NCI-H1930 (cell line): ENCODE measurements at regions not wholly inside any gene's neighbourhood (a gene's known extent, or its start where the extent isn't known, plus 50 kb on each side); places are given as distances from the start of the nearest gene placed in this dataset.
"Not testable (repeated sequence)": the region's sequence is repeated elsewhere in the genome, so short reads cannot be mapped to it uniquely, and the experiment has no call there.

ENCODE experiments used
- DNase-seq, 2 experiments: peaks; one replicate each; lab custom pipeline; 2025; lab: John Stamatoyannopoulos, UW

- no peak for DNase-seq
Measured at GRCh38 chr18:10249270-10249669, 205.2 kb upstream of the APCDD1 start.

GRCh38 chr18:10249801-10250200 lies 204.6 kb upstream of the APCDD1 start:
- no peak for DNase-seq

- no peak for DNase-seq
Measured at GRCh38 chr18:10252494-10252893, 201.9 kb upstream of the APCDD1 start.

DNA sequence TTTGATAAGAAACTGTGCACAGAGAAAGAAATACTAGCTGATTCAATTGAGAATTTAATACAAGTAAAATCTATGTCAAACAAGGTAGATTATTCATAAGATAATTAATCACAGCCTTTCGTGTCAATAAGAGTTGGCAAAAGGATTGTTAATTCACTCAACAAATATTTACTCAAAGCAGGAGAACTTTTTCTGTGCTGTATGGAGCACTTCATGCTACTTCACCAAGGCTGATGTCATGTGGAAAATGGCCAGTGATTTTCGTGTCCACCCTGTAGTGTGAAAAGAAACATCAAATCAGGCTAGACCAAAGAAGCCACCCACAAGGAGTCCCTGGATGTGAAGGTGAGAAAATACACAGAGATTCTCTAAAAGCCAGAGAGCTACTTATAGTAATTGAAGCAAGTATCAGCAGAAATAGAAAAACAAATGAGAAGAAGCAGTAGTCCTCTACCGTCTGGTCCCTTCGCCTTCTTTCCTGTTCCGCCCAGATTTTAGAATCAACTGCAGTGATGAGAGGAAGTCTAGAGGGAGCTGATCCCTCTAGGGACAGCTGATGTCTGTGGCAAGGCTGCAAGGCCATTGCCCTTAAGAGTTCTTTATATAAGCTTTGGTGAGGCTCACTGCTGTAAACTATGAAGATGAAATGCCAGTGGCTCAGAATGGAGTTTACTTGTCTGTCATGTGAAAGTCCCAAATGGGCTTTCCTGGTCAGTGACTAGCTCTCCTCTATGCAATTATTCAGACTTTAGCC lies 201.3 kb upstream of the APCDD1 start:
- DNase-seq: no peak

- not testable (repeated sequence) for DNase-seq
Measured at GRCh38 chr18:10256276-10256675, 198.2 kb upstream of the APCDD1 start.

DNA sequence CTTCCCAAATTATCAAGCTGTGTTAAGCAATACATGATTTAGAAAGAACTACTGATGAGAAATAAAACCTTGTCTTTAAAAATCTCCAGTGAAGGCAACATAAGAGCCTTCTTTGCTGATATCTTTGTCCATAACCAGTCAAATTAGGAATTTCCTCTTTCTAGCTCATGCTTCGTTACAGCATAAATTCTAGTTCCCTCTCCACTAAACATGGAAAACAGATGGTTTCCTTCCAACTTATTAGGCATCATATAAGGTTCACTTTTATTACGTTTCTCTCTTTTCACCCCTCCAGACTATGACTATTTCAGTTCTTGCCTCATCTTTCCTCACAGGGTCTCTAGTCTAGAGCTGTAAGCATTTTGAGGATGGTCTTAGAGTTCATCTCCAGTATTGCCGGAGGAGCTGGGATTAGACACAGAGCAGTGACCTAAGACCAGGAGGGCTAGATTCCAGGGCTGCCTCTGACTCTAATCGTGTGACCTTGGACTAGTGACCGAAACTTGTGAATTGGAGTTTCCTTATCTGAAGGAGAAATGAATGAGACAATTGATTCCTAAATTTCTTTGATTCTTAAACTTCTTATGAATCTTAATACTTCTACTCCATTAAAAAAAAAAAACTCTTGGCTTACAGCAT lies 195.5 kb upstream of the APCDD1 start:
- DNase-seq: no peak

- no peak for DNase-seq
Measured at GRCh38 chr18:10259901-10260300, 194.5 kb upstream of the APCDD1 start.

- no peak for DNase-seq
Measured at GRCh38 chr18:10261344-10262276, 192.8 kb upstream of the APCDD1 start.

DNA sequence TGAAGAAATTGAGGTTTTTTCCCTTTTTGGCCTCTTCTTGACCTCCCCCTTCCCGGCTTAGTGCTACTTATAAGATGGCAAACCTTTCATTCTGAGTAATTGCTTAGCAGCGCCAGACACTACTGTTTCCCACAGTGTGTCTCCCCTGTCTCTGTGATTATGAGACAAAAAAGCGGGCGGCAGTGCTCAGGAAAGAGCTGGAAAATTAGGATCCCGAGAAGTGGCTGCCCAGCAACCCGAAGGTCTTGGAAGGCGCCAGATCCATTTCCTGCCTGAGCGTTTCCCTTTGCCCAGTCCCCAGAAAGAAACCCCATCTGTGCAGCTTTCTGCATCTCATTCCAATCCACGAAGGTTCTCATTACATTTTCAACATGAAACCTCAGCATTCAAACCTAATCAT lies 191.9 kb upstream of the APCDD1 start:
- DNase-seq: no peak

- no peak for DNase-seq
Measured at GRCh38 chr18:10264260-10264659, 190.2 kb upstream of the APCDD1 start.

DNA sequence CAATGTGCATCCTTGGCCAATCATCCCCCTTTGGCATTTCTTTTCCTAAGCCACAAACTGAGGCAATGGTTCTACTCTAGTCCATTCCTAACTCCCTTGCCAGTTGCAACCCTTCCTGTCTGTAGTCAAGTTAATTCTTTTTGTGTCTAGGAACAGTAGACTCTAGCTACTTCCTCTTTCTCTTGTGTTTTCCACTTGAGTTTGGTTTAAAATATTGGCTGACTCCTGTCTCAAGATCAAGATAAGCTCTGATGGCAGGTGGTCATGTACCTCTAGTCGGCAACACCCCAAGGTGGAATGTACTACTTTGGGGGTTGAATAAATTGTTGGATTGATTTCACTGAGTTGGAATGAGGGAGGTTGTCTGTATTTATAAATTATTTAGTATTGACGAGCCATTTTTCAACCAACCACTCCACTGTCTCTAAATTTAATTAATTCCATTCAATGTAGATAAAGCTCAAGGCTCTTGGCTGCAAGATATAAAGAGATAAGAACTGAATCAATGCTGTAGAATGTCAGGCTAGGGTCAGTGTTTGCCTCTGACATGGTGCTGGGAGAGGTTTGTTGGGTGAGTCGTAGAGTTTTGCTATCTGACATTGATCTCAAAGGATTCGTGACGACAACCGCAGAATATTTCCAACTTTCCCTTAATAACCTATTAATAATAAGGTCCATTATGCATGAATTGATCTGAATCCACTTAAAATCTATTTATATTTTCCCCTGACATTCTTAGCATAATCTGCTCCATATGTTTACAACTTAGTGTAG lies 188.7 kb upstream of the APCDD1 start:
- no peak for DNase-seq

GRCh38 chr18:10266334-10266590 lies 188.2 kb upstream of the APCDD1 start:
- DNase-seq: no peak

- DNase-seq: no peak
Measured at GRCh38 chr18:10269261-10269660, 185.2 kb upstream of the APCDD1 start.

DNA sequence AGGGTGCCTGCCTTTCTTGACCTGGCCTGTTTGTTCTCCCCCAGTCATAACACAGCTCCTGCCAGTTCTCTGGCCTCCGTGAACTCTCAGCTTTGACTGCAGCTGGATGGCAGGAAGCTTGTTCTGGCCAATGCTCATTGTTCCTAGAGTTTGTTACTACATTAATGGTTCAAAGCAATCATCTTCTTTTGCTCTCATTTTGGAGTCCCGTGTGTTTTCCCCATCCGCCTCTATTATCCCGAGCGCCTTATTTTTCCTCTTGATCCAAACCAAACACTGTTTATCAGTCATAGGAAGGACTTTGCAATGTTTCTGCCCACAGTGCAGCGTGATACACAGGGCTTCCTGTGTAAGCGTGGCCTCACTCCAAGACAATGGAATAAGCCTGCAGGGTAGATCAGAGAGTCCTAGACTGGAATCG lies 184.3 kb upstream of the APCDD1 start:
- no peak for DNase-seq

- DNase-seq: no peak
Measured at GRCh38 chr18:10271481-10271880, 183.0 kb upstream of the APCDD1 start.

GRCh38 chr18:10274301-10274700 lies 180.1 kb upstream of the APCDD1 start:
- DNase-seq: no peak

GRCh38 chr18:10275486-10275885 lies 178.9 kb upstream of the APCDD1 start:
- no peak for DNase-seq

- DNase-seq: no peak
Measured at GRCh38 chr18:10278265-10278664, 176.2 kb upstream of the APCDD1 start.

GRCh38 chr18:10279471-10279870 lies 175.0 kb upstream of the APCDD1 start:
- no peak for DNase-seq

DNA sequence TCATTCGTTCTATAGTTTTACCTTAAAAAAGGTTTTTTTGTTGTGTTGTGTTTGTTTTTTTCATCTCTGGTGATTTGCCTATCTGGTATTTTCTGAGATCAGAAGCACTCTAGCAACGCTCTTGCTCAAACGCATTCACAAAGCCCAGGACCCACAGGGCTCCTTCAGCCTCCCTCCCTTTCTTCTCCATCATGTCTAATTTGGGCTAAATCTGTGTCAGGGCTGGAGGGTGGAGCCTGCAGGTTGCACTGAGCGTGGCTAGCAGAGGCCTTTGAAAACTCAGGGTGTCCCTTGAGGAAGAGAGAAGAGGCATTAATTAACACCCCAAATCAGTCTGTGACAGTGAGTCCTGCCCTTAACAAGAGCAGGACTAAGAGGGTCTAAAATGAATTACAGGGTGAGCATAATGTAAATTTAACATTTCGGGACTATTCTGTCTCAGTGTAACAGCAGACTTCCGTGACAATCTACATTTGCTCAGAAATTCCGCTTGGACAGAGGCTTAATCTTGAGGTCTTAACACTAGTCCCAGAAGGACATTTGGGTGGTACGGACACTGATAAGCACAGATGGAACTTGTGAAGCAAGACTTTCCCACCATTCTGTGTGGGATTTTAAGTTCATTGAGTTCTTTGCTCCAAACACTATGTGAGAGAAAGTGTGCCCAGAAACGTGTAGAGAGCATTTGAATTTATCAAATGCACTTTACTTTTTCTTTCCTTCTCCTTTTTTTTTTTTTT lies 174.4 kb upstream of the APCDD1 start:
- no peak for DNase-seq

- no peak for DNase-seq
Measured at GRCh38 chr18:10284540-10285282, 169.7 kb upstream of the APCDD1 start.
